ENCODE measurements at regions not wholly inside any gene's neighbourhood (a gene's known extent, or its start where the extent isn't known, plus 50 kb on each side); places are given as distances from the start of the nearest gene placed in this dataset.

DNA sequence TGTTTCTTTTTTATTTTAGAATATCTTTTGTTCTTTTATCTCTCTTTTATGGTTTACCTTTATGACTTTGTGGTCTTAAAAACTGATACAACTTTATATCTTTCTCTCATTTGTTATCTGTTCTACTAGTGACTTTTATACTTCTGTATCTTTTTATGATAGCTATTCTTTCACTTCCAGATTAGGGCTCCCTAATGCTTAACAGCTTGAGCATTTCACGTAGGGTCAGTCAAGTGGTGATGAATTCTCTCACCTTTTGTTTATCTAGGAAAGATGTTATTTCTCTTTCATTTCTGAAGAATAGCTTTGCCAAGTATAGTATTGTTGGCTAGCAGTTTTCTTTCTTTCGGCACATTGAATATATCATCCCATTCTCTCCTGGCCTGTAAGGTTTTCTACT lies 123.6 kb downstream of the NUDT12 start:
- TF ChIP-seq, protein P1, sequence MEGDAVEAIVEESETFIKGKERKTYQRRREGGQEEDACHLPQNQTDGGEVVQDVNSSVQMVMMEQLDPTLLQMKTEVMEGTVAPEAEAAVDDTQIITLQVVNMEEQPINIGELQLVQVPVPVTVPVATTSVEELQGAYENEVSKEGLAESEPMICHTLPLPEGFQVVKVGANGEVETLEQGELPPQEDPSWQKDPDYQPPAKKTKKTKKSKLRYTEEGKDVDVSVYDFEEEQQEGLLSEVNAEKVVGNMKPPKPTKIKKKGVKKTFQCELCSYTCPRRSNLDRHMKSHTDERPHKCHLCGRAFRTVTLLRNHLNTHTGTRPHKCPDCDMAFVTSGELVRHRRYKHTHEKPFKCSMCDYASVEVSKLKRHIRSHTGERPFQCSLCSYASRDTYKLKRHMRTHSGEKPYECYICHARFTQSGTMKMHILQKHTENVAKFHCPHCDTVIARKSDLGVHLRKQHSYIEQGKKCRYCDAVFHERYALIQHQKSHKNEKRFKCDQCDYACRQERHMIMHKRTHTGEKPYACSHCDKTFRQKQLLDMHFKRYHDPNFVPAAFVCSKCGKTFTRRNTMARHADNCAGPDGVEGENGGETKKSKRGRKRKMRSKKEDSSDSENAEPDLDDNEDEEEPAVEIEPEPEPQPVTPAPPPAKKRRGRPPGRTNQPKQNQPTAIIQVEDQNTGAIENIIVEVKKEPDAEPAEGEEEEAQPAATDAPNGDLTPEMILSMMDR (IDR thresholded peaks at IDR 0.05): no peak
- TF ChIP-seq EZH2 (IDR thresholded peaks at IDR 0.05; ENCODE audit: borderline replicate concordance, insufficient read depth, low read depth, low read length, poor library complexity, severe bottlenecking): no peak
